CD14-positive monocyte (primary cell): ENCODE measurements at regions not wholly inside any gene's neighbourhood (a gene's known extent, or its start where the extent isn't known, plus 50 kb on each side); places are given as distances from the start of the nearest gene placed in this dataset.

ENCODE experiments used
- DNase-seq, 3 donors: peaks; one replicate each; pipeline ENCODE4 v3.0.0-alpha.2; 2011 to 2022
- H2AFZ ChIP-seq: 2 replicates; pipeline ENCODE4 v1.6.0; 2012; ENCODE audit warnings: mild to moderate bottlenecking, low read depth, low read length, inconsistent platforms; ENCODE audit not compliant: insufficient read depth, poor library complexity, severe bottlenecking
- H3K27ac ChIP-seq, 2 donors: 1 replicate in 1 of 2; 2 replicates in 1 of 2; pipeline ENCODE4 v1.5.1; 2012 to 2013; ENCODE audit warnings: low read length in 2 of 2, control low read depth in 1 of 2, inconsistent platforms in 1 of 2, low read depth in 1 of 2, mild to moderate bottlenecking in 1 of 2
- H3K27me3 ChIP-seq, 2 donors: one replicate each; pipeline versions ENCODE4 v1.6.0 to v1.6.1; 2011 to 2013; ENCODE audit warnings: low read length in 2 of 2; ENCODE audit not compliant: control insufficient read depth in 2 of 2, insufficient read depth in 2 of 2
- H3K36me3 ChIP-seq, 2 donors: replicated peaks in 1 of 2; 1 replicate in 1 of 2; 2 replicates in 1 of 2; pipeline versions ENCODE4 v1.5.1 to v1.6.1; 2012 to 2013; ENCODE audit warnings: low read length in 2 of 2, control low read depth in 1 of 2, inconsistent platforms in 1 of 2, mild to moderate bottlenecking in 1 of 2; ENCODE audit not compliant: insufficient read depth in 2 of 2, control insufficient read depth in 1 of 2
- H3K4me1 ChIP-seq, 2 donors: 1 replicate in 1 of 2; 2 replicates in 1 of 2; pipeline versions ENCODE4 v1.5.1 to v1.6.1; 2012 to 2013; ENCODE audit warnings: low read length in 2 of 2, control low read depth in 1 of 2, inconsistent platforms in 1 of 2, mild to moderate bottlenecking in 1 of 2, moderate library complexity in 1 of 2; ENCODE audit not compliant: insufficient read depth in 2 of 2, control insufficient read depth in 1 of 2
- H3K4me2 ChIP-seq: replicated peaks from 2 replicates; pipeline ENCODE3; 2012; ENCODE audit warnings: low read length, moderate library complexity, mild to moderate bottlenecking; ENCODE audit not compliant: poor library complexity, severe bottlenecking; ENCODE audit errors: extremely low read depth
- H3K4me3 ChIP-seq, 3 experiments: fragments of 200-600 bp in 1 of 3; sonication (generic) in 1 of 3; replicated peaks in 1 of 3; 1 replicate in 2 of 3; 2 replicates in 1 of 3; pipeline ENCODE4 v1.5.1; 2011 to 2013; ENCODE audit warnings: low read length in 3 of 3, mild to moderate bottlenecking in 3 of 3, control low read depth in 2 of 3, low read depth in 2 of 3, inconsistent platforms in 1 of 3, moderate library complexity in 1 of 3
- H3K79me2 ChIP-seq: 2 replicates; pipeline ENCODE4 v1.6.0; 2012; ENCODE audit warnings: mild to moderate bottlenecking, control low read depth, inconsistent platforms, low read length, moderate library complexity; ENCODE audit not compliant: insufficient read depth
- H3K9ac ChIP-seq: 2 replicates; pipeline ENCODE4 v1.6.0; 2017; ENCODE audit warnings: low read length, mild to moderate bottlenecking; ENCODE audit not compliant: insufficient read depth, poor library complexity, severe bottlenecking
- H3K9me3 ChIP-seq, 2 donors: replicated peaks in 1 of 2; 1 replicate in 1 of 2; 2 replicates in 1 of 2; pipeline versions ENCODE4 v1.5.1 to v1.6.1; 2012 to 2013; ENCODE audit warnings: low read length in 2 of 2, control low read depth in 1 of 2; ENCODE audit not compliant: control insufficient read depth in 1 of 2, insufficient read depth in 1 of 2
- H4K20me1 ChIP-seq: 2 replicates; pipeline ENCODE4 v1.6.0; 2012; ENCODE audit warnings: mild to moderate bottlenecking, low read length, control low read depth, moderate library complexity; ENCODE audit not compliant: insufficient read depth
- H3K27ac Mint-ChIP-seq, 7 donors: one replicate each; pipeline ENCODE4 v1.8.0; 2020; ENCODE audit warnings: mild to moderate bottlenecking in 7 of 7, mixed read lengths in 7 of 7, moderate library complexity in 6 of 7, inconsistent platforms in 2 of 7
- H3K27me3 Mint-ChIP-seq, 3 donors: one replicate each; pipeline ENCODE4 v1.8.0; 2021 to 2022; ENCODE audit warnings: low read depth in 3 of 3, mild to moderate bottlenecking in 3 of 3, mixed read lengths in 3 of 3, moderate library complexity in 3 of 3, inconsistent platforms in 1 of 3
- H3K36me3 Mint-ChIP-seq, 2 donors: one replicate each; pipeline ENCODE4 v1.8.0; 2020; ENCODE audit warnings: mixed read lengths in 2 of 2, inconsistent platforms in 1 of 2, mild to moderate bottlenecking in 1 of 2
- H3K4me1 Mint-ChIP-seq: one replicate; pipeline ENCODE4 v1.8.0; 2020; ENCODE audit warnings: mild to moderate bottlenecking, mixed read lengths
- H3K4me3 Mint-ChIP-seq, 2 donors: one replicate each; pipeline ENCODE4 v1.8.0; 2020; ENCODE audit warnings: mild to moderate bottlenecking in 2 of 2, mixed read lengths in 2 of 2, moderate library complexity in 1 of 2
- H3K9me3 Mint-ChIP-seq, 7 donors: one replicate each; pipeline ENCODE4 v1.8.0; 2020 to 2022; ENCODE audit warnings: mixed read lengths in 7 of 7, mild to moderate bottlenecking in 6 of 7, moderate library complexity in 6 of 7, inconsistent platforms in 2 of 7
- WGBS: methylation state at CpG from one replicate; pipeline ENCODE4 v1.1.5; 2013; ENCODE audit warnings: missing lambda C conversion rate; ENCODE audit not compliant: insufficient coverage; 5-methylcytosine and 5-hydroxymethylcytosine counted together
- intact Hi-C, 2 donors: fragments of 100-400 bp; cut with micrococcal nuclease; formaldehyde crosslinking; loops; one replicate each; pipeline versions ENCODE4 v1.15.0 to v1.15.1; 2023
- TF ChIP-seq, protein P1 (sequence below): fragments of 200-600 bp; IDR thresholded peaks from one replicate; pipeline ENCODE4 v1.8.0; 2022; ENCODE audit warnings: antibody characterized with exemption, mild to moderate bottlenecking

DNA sequence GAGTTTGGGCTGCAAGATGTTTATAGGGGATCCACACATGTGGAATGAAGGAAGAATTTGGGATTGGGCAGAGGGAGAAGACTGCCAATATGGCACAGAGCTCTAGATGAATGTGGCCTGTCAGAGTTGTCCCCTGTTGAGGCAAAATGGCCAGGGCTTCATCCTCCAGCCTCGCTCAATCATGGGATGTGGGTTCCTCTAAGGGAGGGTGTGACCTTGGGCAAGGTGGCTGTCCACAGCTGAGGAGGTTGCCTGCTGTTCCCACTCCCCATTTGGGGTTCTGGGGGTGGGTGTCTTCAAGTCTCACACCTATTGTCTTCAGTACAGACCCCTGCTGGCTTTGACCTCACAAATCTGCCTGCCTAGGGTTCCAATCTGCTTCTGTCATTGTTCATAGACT, 121.6 kb upstream of the FAM204A start:
- Histone ChIP-seq H3K4me3 (no peak overlapping the region), H3K4me1 (no peaks in the 10 kb centered on the region), H3K9me3 (no peaks in the 10 kb centered on the region), H3K9ac (no peak overlapping the region), H2AFZ (no peak overlapping the region), H3K36me3 (no peaks in the 10 kb centered on the region), H3K79me2 (no peaks in the 10 kb centered on the region), H4K20me1 (no peaks in the 10 kb centered on the region), H3K27me3 (peaks cover 0 to 9% of the 10 kb centered on the region in 2 donors), H3K27ac (no peak overlapping the region), H3K4me2 (no peak overlapping the region)
- intact Hi-C loops = no loop called here
- DNase-seq = no peak
- peaks cover 0 to 6% (median 0%) of the 10 kb centered on the region in 7 donors for H3K9me3 Mint-ChIP-seq
- peaks cover 3% of the 10 kb centered on the region for H3K4me1 Mint-ChIP-seq
- H3K27me3 Mint-ChIP-seq = peaks cover 8 to 20% (median 15%) of the 10 kb centered on the region in 3 donors
- TF ChIP-seq, protein P1, sequence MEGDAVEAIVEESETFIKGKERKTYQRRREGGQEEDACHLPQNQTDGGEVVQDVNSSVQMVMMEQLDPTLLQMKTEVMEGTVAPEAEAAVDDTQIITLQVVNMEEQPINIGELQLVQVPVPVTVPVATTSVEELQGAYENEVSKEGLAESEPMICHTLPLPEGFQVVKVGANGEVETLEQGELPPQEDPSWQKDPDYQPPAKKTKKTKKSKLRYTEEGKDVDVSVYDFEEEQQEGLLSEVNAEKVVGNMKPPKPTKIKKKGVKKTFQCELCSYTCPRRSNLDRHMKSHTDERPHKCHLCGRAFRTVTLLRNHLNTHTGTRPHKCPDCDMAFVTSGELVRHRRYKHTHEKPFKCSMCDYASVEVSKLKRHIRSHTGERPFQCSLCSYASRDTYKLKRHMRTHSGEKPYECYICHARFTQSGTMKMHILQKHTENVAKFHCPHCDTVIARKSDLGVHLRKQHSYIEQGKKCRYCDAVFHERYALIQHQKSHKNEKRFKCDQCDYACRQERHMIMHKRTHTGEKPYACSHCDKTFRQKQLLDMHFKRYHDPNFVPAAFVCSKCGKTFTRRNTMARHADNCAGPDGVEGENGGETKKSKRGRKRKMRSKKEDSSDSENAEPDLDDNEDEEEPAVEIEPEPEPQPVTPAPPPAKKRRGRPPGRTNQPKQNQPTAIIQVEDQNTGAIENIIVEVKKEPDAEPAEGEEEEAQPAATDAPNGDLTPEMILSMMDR = no peak
- 80% methylated on average over 1 of the region's 1 CpG for WGBS
- H3K27ac Mint-ChIP-seq = no peak overlapping the region
- H3K4me3 Mint-ChIP-seq = no peak overlapping the region
- no peaks in the 10 kb centered on the region for H3K36me3 Mint-ChIP-seq

DNA sequence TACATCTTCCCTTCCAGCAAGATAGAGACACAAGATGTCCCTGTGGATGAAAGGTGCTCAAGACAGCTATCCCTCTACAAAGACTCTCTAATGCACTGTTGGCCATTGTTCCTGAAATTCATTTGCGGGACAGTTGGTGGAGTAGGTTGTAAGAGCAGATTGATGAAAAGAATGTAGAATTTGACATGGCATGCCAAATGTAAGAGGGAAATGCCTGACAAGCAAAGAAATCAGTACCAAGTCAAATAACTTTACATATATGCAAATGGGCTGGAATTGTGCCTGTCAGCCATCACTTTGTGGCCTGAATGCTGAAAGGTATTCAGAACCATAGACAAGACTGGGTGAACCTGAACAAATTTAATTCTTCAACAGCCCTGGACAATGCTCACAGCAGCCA, 120.3 kb upstream of the FAM204A start:
- Histone ChIP-seq H3K27me3 (peaks cover 2 to 9% of the 10 kb centered on the region in 2 donors), H3K79me2 (no peaks in the 10 kb centered on the region), H3K4me1 (no peaks in the 10 kb centered on the region), H3K4me2 (no peak overlapping the region), H3K27ac (no peak overlapping the region), H3K36me3 (no peaks in the 10 kb centered on the region), H3K9ac (no peak overlapping the region), H2AFZ (no peak overlapping the region), H3K9me3 (no peaks in the 10 kb centered on the region), H3K4me3 (no peak overlapping the region), H4K20me1 (no peaks in the 10 kb centered on the region)
- Mint-ChIP-seq H3K4me1 (peaks cover 3% of the 10 kb centered on the region), H3K4me3 (peak overlapping the region in 1 of 2 donors; percentile 5), H3K9me3 (peaks cover 0 to 6% (median 0%) of the 10 kb centered on the region in 7 donors), H3K27me3 (peaks cover 11 to 19% (median 16%) of the 10 kb centered on the region in 3 donors), H3K36me3 (no peaks in the 10 kb centered on the region), H3K27ac (no peak overlapping the region)
- intact Hi-C loops = no loop called here
- no CpG with 5 or more reads among the region's 1 CpG for WGBS
- TF ChIP-seq, protein P1 = no peak
- DNase-seq = no peak
